ENCODE measurements at regions not wholly inside any gene's neighbourhood (a gene's known extent, or its start where the extent isn't known, plus 50 kb on each side); places are given as distances from the start of the nearest gene placed in this dataset.

GRCh38 chr11:90635886-90636285, 413.0 kb upstream of the CHORDC1 start:
- Mint-ChIP-seq H3K9me3 (peaks cover 8 to 20% of the 10 kb centered on the region in 2 donors), H3K4me3 (no peak overlapping the region), H3K36me3 (no peaks in the 10 kb centered on the region), H3K27me3 (ENCODE audit: low read depth in 2 of 2) (no peaks in the 10 kb centered on the region), H3K27ac (no peak overlapping the region), H3K4me1 (no peaks in the 10 kb centered on the region)
- DNase-seq (no peak), ATAC-seq (no peak)
- Histone ChIP-seq H3K4me3 (ENCODE audit: low read length) (no peak overlapping the region), H3K27ac (ENCODE audit: low read length) (no peak overlapping the region), H3K27me3 (ENCODE audit: control insufficient read depth, insufficient read depth, low read length) (no peaks in the 10 kb centered on the region), H3K9me3 (ENCODE audit: control insufficient read depth, insufficient read depth, low read length) (no peaks in the 10 kb centered on the region), H3K4me1 (ENCODE audit: control insufficient read depth, insufficient read depth, low read length) (no peaks in the 10 kb centered on the region), H3K36me3 (ENCODE audit: control insufficient read depth, insufficient read depth, low read length) (no peaks in the 10 kb centered on the region)
- no CpG with 5 or more reads among the region's 1 CpG for WGBS (ENCODE audit: insufficient coverage)
- TF ChIP-seq, protein P1, sequence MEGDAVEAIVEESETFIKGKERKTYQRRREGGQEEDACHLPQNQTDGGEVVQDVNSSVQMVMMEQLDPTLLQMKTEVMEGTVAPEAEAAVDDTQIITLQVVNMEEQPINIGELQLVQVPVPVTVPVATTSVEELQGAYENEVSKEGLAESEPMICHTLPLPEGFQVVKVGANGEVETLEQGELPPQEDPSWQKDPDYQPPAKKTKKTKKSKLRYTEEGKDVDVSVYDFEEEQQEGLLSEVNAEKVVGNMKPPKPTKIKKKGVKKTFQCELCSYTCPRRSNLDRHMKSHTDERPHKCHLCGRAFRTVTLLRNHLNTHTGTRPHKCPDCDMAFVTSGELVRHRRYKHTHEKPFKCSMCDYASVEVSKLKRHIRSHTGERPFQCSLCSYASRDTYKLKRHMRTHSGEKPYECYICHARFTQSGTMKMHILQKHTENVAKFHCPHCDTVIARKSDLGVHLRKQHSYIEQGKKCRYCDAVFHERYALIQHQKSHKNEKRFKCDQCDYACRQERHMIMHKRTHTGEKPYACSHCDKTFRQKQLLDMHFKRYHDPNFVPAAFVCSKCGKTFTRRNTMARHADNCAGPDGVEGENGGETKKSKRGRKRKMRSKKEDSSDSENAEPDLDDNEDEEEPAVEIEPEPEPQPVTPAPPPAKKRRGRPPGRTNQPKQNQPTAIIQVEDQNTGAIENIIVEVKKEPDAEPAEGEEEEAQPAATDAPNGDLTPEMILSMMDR (IDR thresholded peaks at IDR 0.05), result no peak
- intact Hi-C loops (cut with micrococcal nuclease), result no loop called here

DNA sequence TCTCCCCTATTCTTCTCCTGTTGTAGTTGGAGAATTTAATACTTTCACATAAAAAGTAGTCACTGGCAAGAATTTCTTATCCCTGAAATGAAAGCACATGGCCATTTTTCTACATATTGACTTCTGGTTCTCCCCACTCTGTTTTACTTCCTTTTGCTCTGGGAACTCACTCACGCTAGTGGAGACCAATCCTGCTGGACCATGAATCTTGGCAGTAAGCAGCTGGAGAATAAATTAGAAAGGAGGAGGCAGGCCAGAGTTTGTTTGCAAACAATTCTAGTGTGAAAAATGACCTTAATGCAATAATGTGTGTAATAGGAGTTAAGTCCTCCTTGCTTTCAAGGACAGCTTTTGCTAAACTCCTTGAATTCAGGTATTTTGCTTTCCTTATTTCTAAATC, 412.3 kb upstream of the CHORDC1 start:
- no peaks in the 10 kb centered on the region for H3K36me3 ChIP-seq (ENCODE audit: control insufficient read depth, insufficient read depth, low read length)
- Mint-ChIP-seq H3K27ac (no peak overlapping the region), H3K4me3 (no peak overlapping the region), H3K4me1 (no peaks in the 10 kb centered on the region), H3K36me3 (no peaks in the 10 kb centered on the region), H3K27me3 (ENCODE audit: low read depth in 2 of 2) (no peaks in the 10 kb centered on the region), H3K9me3 (peaks cover 8 to 22% of the 10 kb centered on the region in 2 donors)
- H3K4me3 ChIP-seq (ENCODE audit: low read length), result no peak overlapping the region
- no peaks in the 10 kb centered on the region for H3K27me3 ChIP-seq (ENCODE audit: control insufficient read depth, insufficient read depth, low read length)
- 100% methylated on average over 1 of the region's 1 CpG for WGBS (ENCODE audit: insufficient coverage)
- no peaks in the 10 kb centered on the region for H3K4me1 ChIP-seq (ENCODE audit: control insufficient read depth, insufficient read depth, low read length)
- TF ChIP-seq, protein P1 (IDR thresholded peaks at IDR 0.05), result no peak
- intact Hi-C loops (cut with micrococcal nuclease), result no loop called here
- no peaks in the 10 kb centered on the region for H3K9me3 ChIP-seq (ENCODE audit: control insufficient read depth, insufficient read depth, low read length)
- DNase-seq, result no peak
- no peak for ATAC-seq
- H3K27ac ChIP-seq (ENCODE audit: low read length), result no peak overlapping the region

GRCh38 chr11:90630176-90630575, 407.3 kb upstream of the CHORDC1 start:
- TF ChIP-seq, protein P1 (IDR thresholded peaks at IDR 0.05), result no peak
- Mint-ChIP-seq H3K9me3 (peaks cover 6 to 29% of the 10 kb centered on the region in 2 donors), H3K27ac (no peak overlapping the region), H3K36me3 (no peaks in the 10 kb centered on the region), H3K27me3 (ENCODE audit: low read depth in 2 of 2) (no peaks in the 10 kb centered on the region), H3K4me1 (no peaks in the 10 kb centered on the region), H3K4me3 (no peak overlapping the region)
- intact Hi-C loops (cut with micrococcal nuclease), result no loop called here
- ATAC-seq, result no peak
- no peaks in the 10 kb centered on the region for H3K4me1 ChIP-seq (ENCODE audit: control insufficient read depth, insufficient read depth, low read length)
- no peaks in the 10 kb centered on the region for H3K36me3 ChIP-seq (ENCODE audit: control insufficient read depth, insufficient read depth, low read length)
- no peak overlapping the region for H3K27ac ChIP-seq (ENCODE audit: low read length)
- no peaks in the 10 kb centered on the region for H3K9me3 ChIP-seq (ENCODE audit: control insufficient read depth, insufficient read depth, low read length)
- no peak overlapping the region for H3K4me3 ChIP-seq (ENCODE audit: low read length)
- 82% methylated on average over 3 of the region's 4 CpGs for WGBS (ENCODE audit: insufficient coverage)
- DNase-seq, result no peak
- H3K27me3 ChIP-seq (ENCODE audit: control insufficient read depth, insufficient read depth, low read length), result no peaks in the 10 kb centered on the region

GRCh38 chr11:90629229-90629806, 406.5 kb upstream of the CHORDC1 start:
- no peaks in the 10 kb centered on the region for H3K4me1 ChIP-seq (ENCODE audit: control insufficient read depth, insufficient read depth, low read length)
- no peaks in the 10 kb centered on the region for H3K27me3 Mint-ChIP-seq (ENCODE audit: low read depth in 2 of 2)
- H3K9me3 Mint-ChIP-seq, result peaks cover 5 to 25% of the 10 kb centered on the region in 2 donors
- H3K36me3 Mint-ChIP-seq, result no peaks in the 10 kb centered on the region
- no peaks in the 10 kb centered on the region for H3K9me3 ChIP-seq (ENCODE audit: control insufficient read depth, insufficient read depth, low read length)
- TF ChIP-seq, protein P1 (IDR thresholded peaks at IDR 0.05), result no peak
- H3K4me1 Mint-ChIP-seq, result no peaks in the 10 kb centered on the region
- intact Hi-C loops (cut with micrococcal nuclease), result no loop called here
- ATAC-seq, result no peak
- H3K27ac ChIP-seq (ENCODE audit: low read length), result no peak overlapping the region
- H3K27ac Mint-ChIP-seq, result no peak overlapping the region
- DNase-seq, result no peak
- H3K4me3 Mint-ChIP-seq, result no peak overlapping the region
- no peak overlapping the region for H3K4me3 ChIP-seq (ENCODE audit: low read length)
- WGBS (ENCODE audit: insufficient coverage), result 90% methylated on average over 3 of the region's 4 CpGs
- no peaks in the 10 kb centered on the region for H3K27me3 ChIP-seq (ENCODE audit: control insufficient read depth, insufficient read depth, low read length)
- H3K36me3 ChIP-seq (ENCODE audit: control insufficient read depth, insufficient read depth, low read length), result no peaks in the 10 kb centered on the region

All from natural killer cell (primary cell).